Neural cell (in vitro differentiated cells): ENCODE measurements at regions not wholly inside any gene's neighbourhood (a gene's known extent, or its start where the extent isn't known, plus 50 kb on each side); places are given as distances from the start of the nearest gene placed in this dataset.

Experiments used
- H2AFZ ChIP-seq: fragments of 200-600, 300-800 bp; sonication (generic), shearing (Covaris generic); 2 replicates; pipeline ENCODE4 v1.6.0; 2014; ENCODE audit warnings: low read depth, mild to moderate bottlenecking, antibody characterized with exemption, low read length, moderate library complexity
- H3F3A ChIP-seq: fragments of 200-600 bp; shearing (Covaris generic); 2 replicates; pipeline ENCODE4 v1.6.1; 2016; ENCODE audit warnings: mild to moderate bottlenecking, moderate library complexity, mixed read lengths, antibody characterized with exemption, low read length; ENCODE audit not compliant: insufficient read depth, poor library complexity, severe bottlenecking
- H3K27ac ChIP-seq: fragments of 200-600, 300-800 bp; sonication (generic), shearing (Covaris generic); 2 replicates; pipeline ENCODE4 v1.5.1; 2014; ENCODE audit warnings: mild to moderate bottlenecking, low read length, moderate library complexity
- H3K27me3 ChIP-seq: fragments of 300-800, 200-600 bp; sonication (generic), shearing (Covaris generic); 2 replicates; pipeline ENCODE4 v1.6.0; 2014; ENCODE audit warnings: mild to moderate bottlenecking, low read depth, low read length, moderate library complexity; ENCODE audit not compliant: insufficient read depth
- H3K36me3 ChIP-seq: fragments of 300-800, 200-600 bp; sonication (generic), shearing (Covaris generic); 2 replicates; pipeline ENCODE4 v1.5.1; 2014; ENCODE audit warnings: mild to moderate bottlenecking, antibody characterized with exemption, low read length, moderate library complexity; ENCODE audit not compliant: insufficient read depth
- H3K4me2 ChIP-seq: fragments of 300-800, 200-600 bp; sonication (generic), shearing (Covaris generic); 2 replicates; pipeline ENCODE4 v1.6.0; 2014; ENCODE audit warnings: mild to moderate bottlenecking, low read length
- H3K4me3 ChIP-seq: fragments of 300-800, 200-600 bp; sonication (generic), shearing (Covaris generic); 2 replicates; pipeline ENCODE4 v1.5.1; 2014; ENCODE audit warnings: mild to moderate bottlenecking, low read length, moderate library complexity
- H3K79me2 ChIP-seq: fragments of 200-600 bp; shearing (Covaris generic); replicated peaks from 2 replicates; pipeline ENCODE4 v1.6.0; 2014; ENCODE audit warnings: mild to moderate bottlenecking, low read length, moderate library complexity; ENCODE audit not compliant: insufficient read depth
- H3K9ac ChIP-seq: fragments of 300-800, 200-600 bp; sonication (generic), shearing (Covaris generic); 2 replicates; pipeline ENCODE4 v1.6.1; 2016; ENCODE audit warnings: mild to moderate bottlenecking, low read length, mixed read lengths
- H3K9me2 ChIP-seq: fragments of 200-600 bp; shearing (Covaris generic); 2 replicates; pipeline ENCODE4 v1.6.1; 2016; ENCODE audit warnings: mild to moderate bottlenecking, low read length, mixed read lengths; ENCODE audit not compliant: insufficient read depth
- H3K9me3 ChIP-seq: fragments of 200-600, 300-800 bp; sonication (generic), shearing (Covaris generic); 2 replicates; pipeline ENCODE4 v1.6.1; 2016; ENCODE audit warnings: mild to moderate bottlenecking, mixed run types, low read length, moderate library complexity, mixed read lengths
- H4K20me1 ChIP-seq: fragments of 200-600 bp; shearing (Covaris generic); 2 replicates; pipeline ENCODE4 v1.6.1; 2016; ENCODE audit warnings: mild to moderate bottlenecking, mixed run types; ENCODE audit not compliant: insufficient read depth
- EP300 ChIP-seq: fragments of 450-650 bp; conservative IDR thresholded peaks from 2 replicates; pipeline ENCODE4 v1.6.1; 2014; ENCODE audit warnings: antibody characterized with exemption, mild to moderate bottlenecking, moderate library complexity; ENCODE audit not compliant: poor library complexity, severe bottlenecking
- EZH2 ChIP-seq: fragments of 200-600, 300-800 bp; shearing (Covaris generic), sonication (generic); IDR thresholded peaks from 2 replicates; pipeline ENCODE4 v1.6.1; 2014; ENCODE audit warnings: antibody characterized with exemption, low read length, borderline replicate concordance, mild to moderate bottlenecking; ENCODE audit not compliant: insufficient read depth, poor library complexity, severe bottlenecking
- MXI1 ChIP-seq: fragments of 450-650 bp; conservative IDR thresholded peaks from 2 replicates; pipeline ENCODE4 v1.6.1; 2014; ENCODE audit warnings: antibody characterized with exemption, mild to moderate bottlenecking; ENCODE audit not compliant: poor library complexity, severe bottlenecking
- POLR2AphosphoS5 ChIP-seq: IDR thresholded peaks from 2 replicates; pipeline ENCODE4 v1.6.1; 2012
- RAD21 ChIP-seq: fragments of 450-650 bp; conservative IDR thresholded peaks from 2 replicates; pipeline ENCODE4 v1.6.1; 2014; ENCODE audit warnings: antibody characterized with exemption, mild to moderate bottlenecking, moderate library complexity
- SMC3 ChIP-seq: fragments of 450-650 bp; conservative IDR thresholded peaks from 2 replicates; pipeline ENCODE4 v1.6.1; 2014; ENCODE audit warnings: antibody characterized with exemption, mild to moderate bottlenecking, moderate library complexity; ENCODE audit not compliant: poor library complexity
- TAF1 ChIP-seq: IDR thresholded peaks from 2 replicates; pipeline ENCODE4 v1.6.1; 2012; ENCODE audit warnings: low read depth
- TF ChIP-seq, protein P1 (sequence below): IDR thresholded peaks from 2 replicates; pipeline ENCODE4 v1.6.1; 2012; ENCODE audit warnings: borderline replicate concordance
- TF ChIP-seq, protein P2 (sequence below): fragments of 450-650 bp; IDR thresholded peaks from 2 replicates; pipeline ENCODE4 v1.5.1; 2014; ENCODE audit warnings: antibody characterized with exemption, mild to moderate bottlenecking, moderate library complexity; ENCODE audit not compliant: poor library complexity, severe bottlenecking

DNA sequence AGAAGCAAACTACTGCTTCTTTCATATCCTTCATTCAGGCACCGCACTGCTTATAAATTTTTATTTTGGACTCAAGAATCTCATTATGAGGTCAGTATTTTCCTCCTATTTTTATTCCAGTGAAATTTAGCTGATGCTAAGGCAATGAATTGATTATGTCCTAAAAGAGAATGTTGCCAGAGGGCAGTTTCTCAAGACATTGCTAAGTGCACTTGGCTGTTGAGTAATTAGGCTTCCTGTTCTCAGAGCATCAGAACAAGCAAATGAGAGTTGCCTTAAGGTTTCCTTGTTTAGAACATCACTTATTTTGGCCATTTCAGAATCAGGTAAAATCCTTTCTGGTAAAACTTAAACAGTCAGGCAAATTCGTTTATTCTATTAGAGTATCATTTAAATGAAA is 548.6 kb upstream of the ZEB2 start:
- H3K9me3 ChIP-seq, result no peaks in the 10 kb centered on the region
- H3K36me3 ChIP-seq, result no peaks in the 10 kb centered on the region
- no peak overlapping the region for H2AFZ ChIP-seq
- no peaks in the 10 kb centered on the region for H3K79me2 ChIP-seq
- H3K4me3 ChIP-seq, result no peak overlapping the region
- H3K9ac ChIP-seq, result no peak overlapping the region
- H3K9me2 ChIP-seq, result no peaks in the 10 kb centered on the region
- no peaks in the 10 kb centered on the region for H4K20me1 ChIP-seq
- no peak for TF ChIP-seq EP300
- no peaks in the 10 kb centered on the region for H3F3A ChIP-seq
- no peak overlapping the region for H3K4me2 ChIP-seq
- no peak overlapping the region for H3K27ac ChIP-seq
- H3K27me3 ChIP-seq, result no peaks in the 10 kb centered on the region

DNA sequence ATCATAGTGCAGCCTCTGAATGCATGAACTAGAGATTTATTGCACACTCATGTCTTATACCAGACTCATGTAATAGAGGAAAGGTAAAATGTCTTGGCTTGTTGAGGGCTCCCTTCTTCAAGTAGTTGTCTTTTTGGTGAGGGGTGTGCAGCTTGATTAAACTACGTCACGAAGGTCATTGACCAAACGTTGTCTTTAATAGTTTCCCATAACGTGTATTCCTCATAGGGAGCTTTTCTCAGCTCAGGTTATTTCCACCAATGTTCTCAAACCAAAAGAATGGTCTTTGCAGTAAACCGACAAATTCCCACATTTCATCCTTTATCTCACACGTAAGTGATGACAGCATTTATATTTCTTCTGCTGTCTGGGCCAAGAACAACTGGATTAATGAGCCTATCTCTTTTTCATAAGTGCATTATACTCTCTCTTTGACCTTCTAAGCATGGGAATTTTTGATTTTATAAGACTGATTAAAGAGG is 547.7 kb upstream of the ZEB2 start:
- no peak overlapping the region for H3K4me2 ChIP-seq
- no peak overlapping the region for H3K9ac ChIP-seq
- H3K9me3 ChIP-seq, result no peaks in the 10 kb centered on the region
- no peak overlapping the region for H3K4me3 ChIP-seq
- H3K9me2 ChIP-seq, result no peaks in the 10 kb centered on the region
- no peaks in the 10 kb centered on the region for H3K27me3 ChIP-seq
- TF ChIP-seq MXI1, result no peak
- TF ChIP-seq RAD21, result no peak
- TF ChIP-seq, protein P1, sequence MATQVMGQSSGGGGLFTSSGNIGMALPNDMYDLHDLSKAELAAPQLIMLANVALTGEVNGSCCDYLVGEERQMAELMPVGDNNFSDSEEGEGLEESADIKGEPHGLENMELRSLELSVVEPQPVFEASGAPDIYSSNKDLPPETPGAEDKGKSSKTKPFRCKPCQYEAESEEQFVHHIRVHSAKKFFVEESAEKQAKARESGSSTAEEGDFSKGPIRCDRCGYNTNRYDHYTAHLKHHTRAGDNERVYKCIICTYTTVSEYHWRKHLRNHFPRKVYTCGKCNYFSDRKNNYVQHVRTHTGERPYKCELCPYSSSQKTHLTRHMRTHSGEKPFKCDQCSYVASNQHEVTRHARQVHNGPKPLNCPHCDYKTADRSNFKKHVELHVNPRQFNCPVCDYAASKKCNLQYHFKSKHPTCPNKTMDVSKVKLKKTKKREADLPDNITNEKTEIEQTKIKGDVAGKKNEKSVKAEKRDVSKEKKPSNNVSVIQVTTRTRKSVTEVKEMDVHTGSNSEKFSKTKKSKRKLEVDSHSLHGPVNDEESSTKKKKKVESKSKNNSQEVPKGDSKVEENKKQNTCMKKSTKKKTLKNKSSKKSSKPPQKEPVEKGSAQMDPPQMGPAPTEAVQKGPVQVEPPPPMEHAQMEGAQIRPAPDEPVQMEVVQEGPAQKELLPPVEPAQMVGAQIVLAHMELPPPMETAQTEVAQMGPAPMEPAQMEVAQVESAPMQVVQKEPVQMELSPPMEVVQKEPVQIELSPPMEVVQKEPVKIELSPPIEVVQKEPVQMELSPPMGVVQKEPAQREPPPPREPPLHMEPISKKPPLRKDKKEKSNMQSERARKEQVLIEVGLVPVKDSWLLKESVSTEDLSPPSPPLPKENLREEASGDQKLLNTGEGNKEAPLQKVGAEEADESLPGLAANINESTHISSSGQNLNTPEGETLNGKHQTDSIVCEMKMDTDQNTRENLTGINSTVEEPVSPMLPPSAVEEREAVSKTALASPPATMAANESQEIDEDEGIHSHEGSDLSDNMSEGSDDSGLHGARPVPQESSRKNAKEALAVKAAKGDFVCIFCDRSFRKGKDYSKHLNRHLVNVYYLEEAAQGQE, result no peak
- TF ChIP-seq, protein P2, sequence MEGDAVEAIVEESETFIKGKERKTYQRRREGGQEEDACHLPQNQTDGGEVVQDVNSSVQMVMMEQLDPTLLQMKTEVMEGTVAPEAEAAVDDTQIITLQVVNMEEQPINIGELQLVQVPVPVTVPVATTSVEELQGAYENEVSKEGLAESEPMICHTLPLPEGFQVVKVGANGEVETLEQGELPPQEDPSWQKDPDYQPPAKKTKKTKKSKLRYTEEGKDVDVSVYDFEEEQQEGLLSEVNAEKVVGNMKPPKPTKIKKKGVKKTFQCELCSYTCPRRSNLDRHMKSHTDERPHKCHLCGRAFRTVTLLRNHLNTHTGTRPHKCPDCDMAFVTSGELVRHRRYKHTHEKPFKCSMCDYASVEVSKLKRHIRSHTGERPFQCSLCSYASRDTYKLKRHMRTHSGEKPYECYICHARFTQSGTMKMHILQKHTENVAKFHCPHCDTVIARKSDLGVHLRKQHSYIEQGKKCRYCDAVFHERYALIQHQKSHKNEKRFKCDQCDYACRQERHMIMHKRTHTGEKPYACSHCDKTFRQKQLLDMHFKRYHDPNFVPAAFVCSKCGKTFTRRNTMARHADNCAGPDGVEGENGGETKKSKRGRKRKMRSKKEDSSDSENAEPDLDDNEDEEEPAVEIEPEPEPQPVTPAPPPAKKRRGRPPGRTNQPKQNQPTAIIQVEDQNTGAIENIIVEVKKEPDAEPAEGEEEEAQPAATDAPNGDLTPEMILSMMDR, result no peak
- TF ChIP-seq EZH2, result no peak
- no peak for TF ChIP-seq TAF1
- TF ChIP-seq EP300, result no peak
- TF ChIP-seq SMC3, result no peak
- TF ChIP-seq POLR2AphosphoS5, result no peak
- no peaks in the 10 kb centered on the region for H3F3A ChIP-seq
- H3K27ac ChIP-seq, result no peak overlapping the region
- no peaks in the 10 kb centered on the region for H3K36me3 ChIP-seq
- no peaks in the 10 kb centered on the region for H3K79me2 ChIP-seq
- no peak overlapping the region for H2AFZ ChIP-seq
- H4K20me1 ChIP-seq, result no peaks in the 10 kb centered on the region
